GM13976 (cell line): ENCODE measurements at regions not wholly inside any gene's neighbourhood (a gene's known extent, or its start where the extent isn't known, plus 50 kb on each side); places are given as distances from the start of the nearest gene placed in this dataset.

Source experiments
- DNase-seq: peaks from one replicate; pipeline ENCODE4 v3.0.0; 2012; ENCODE audit warnings: low spot score
- CTCF ChIP-seq: IDR thresholded peaks from 2 replicates; pipeline ENCODE4 v1.5.1; 2012; ENCODE audit warnings: borderline replicate concordance, mild to moderate bottlenecking; ENCODE audit not compliant: insufficient read depth; ENCODE audit errors: extremely low read depth, missing control alignments, control extremely low read depth
- in situ Hi-C: fragments of 300-500 bp; cut with MboI; formaldehyde crosslinking; loops from one replicate; pipeline ENCODE4 v1.12.0; 2022; ENCODE audit warnings: low sequenced_read_pairs, mixed read lengths, inconsistent platforms; ENCODE audit not compliant: unreplicated experiment

- no peak for TF ChIP-seq CTCF
- in situ Hi-C loops: no loop called here
- DNase-seq: no peak
Observed at GRCh38 chr1:101331794-101332193, 95.0 kb downstream of the S1PR1 start.

GRCh38 chr1:101332633-101333032, 95.8 kb downstream of the S1PR1 start:
- TF ChIP-seq CTCF: no peak

GRCh38 chr1:101333186-101333585, 96.4 kb downstream of the S1PR1 start:
- in situ Hi-C loops: no loop called here

More at GRCh38 chr1:101332633-101333032, 95.8 kb downstream of the S1PR1 start:
- DNase-seq: no peak
- in situ Hi-C loops: no loop called here

GRCh38 chr1:101337968-101338367, 101.1 kb downstream of the S1PR1 start:
- in situ Hi-C loops: no loop called here
- TF ChIP-seq CTCF: no peak
- no peak for DNase-seq

More at GRCh38 chr1:101333186-101333585, 96.4 kb downstream of the S1PR1 start:
- no peak for TF ChIP-seq CTCF
- no peak for DNase-seq

GRCh38 chr1:101338714-101339430, 102.1 kb downstream of the S1PR1 start:
- DNase-seq: no peak
- in situ Hi-C loops: no loop called here
- TF ChIP-seq CTCF: no peak

GRCh38 chr1:101344745-101345144, 107.9 kb downstream of the S1PR1 start:
- in situ Hi-C loops: no loop called here
- no peak for DNase-seq

More at GRCh38 chr1:101344745-101345144, 107.9 kb downstream of the S1PR1 start:
- TF ChIP-seq CTCF: no peak
